ENCODE measurements at regions not wholly inside any gene's neighbourhood (a gene's known extent, or its start where the extent isn't known, plus 50 kb on each side); places are given as distances from the start of the nearest gene placed in this dataset.
"Not testable (repeated sequence)": the region's sequence is repeated elsewhere in the genome, so short reads cannot be mapped to it uniquely, and the experiment has no call there.

GRCh38 chr13:54513254-54513653 lies 1484.6 kb downstream of the OLFM4 start:
- H3K4me1 Mint-ChIP-seq, result no peaks in the 10 kb centered on the region
- H3K9me3 Mint-ChIP-seq, result peaks cover 0 to 3% (median 0%) of the 10 kb centered on the region in 7 donors
- ATAC-seq (ENCODE audit: low read depth in 2 of 2) (no peak), DNase-seq (no peak)
- no peak overlapping the region for H3K4me3 Mint-ChIP-seq
- H3K36me3 Mint-ChIP-seq, result no peaks in the 10 kb centered on the region
- no peak overlapping the region for H3K27ac Mint-ChIP-seq
- H3K27me3 Mint-ChIP-seq, result no peaks in the 10 kb centered on the region

- Mint-ChIP-seq H3K27ac (no peak overlapping the region), H3K4me3 (no peak overlapping the region), H3K36me3 (no peaks in the 10 kb centered on the region), H3K4me1 (no peaks in the 10 kb centered on the region), H3K27me3 (no peaks in the 10 kb centered on the region), H3K9me3 (peaks cover 0 to 3% (median 0%) of the 10 kb centered on the region in 7 donors)
- DNase-seq, result no peak
- no peak for ATAC-seq (ENCODE audit: low read depth in 2 of 2)
Measured at GRCh38 chr13:54536112-54536511, 1507.5 kb downstream of the OLFM4 start.

- H3K4me1 Mint-ChIP-seq, result no peaks in the 10 kb centered on the region
- no peaks in the 10 kb centered on the region for H3K36me3 Mint-ChIP-seq
- no peak for ATAC-seq (ENCODE audit: low read depth in 2 of 2)
- H3K27me3 Mint-ChIP-seq, result no peaks in the 10 kb centered on the region
- no peak overlapping the region for H3K4me3 Mint-ChIP-seq
- no peak for DNase-seq
- peaks cover 0 to 12% (median 2%) of the 10 kb centered on the region in 7 donors for H3K9me3 Mint-ChIP-seq
- H3K27ac Mint-ChIP-seq, result no peak overlapping the region
Measured at GRCh38 chr13:54563286-54563685, 1534.7 kb downstream of the OLFM4 start.

- H3K4me1 Mint-ChIP-seq; ATAC-seq (ENCODE audit: low read depth in 2 of 2); H3K27me3 Mint-ChIP-seq; H3K27ac Mint-ChIP-seq; DNase-seq; H3K36me3 Mint-ChIP-seq; H3K4me3 Mint-ChIP-seq: not testable (repeated sequence)
- peaks cover 2 to 19% (median 11%) of the 10 kb centered on the region in 7 donors for H3K9me3 Mint-ChIP-seq
Measured at GRCh38 chr13:54572037-54572436, 1543.4 kb downstream of the OLFM4 start.

- DNase-seq (no peak), ATAC-seq (ENCODE audit: low read depth in 2 of 2) (no peak)
- Mint-ChIP-seq H3K4me3 (no peak overlapping the region), H3K27ac (no peak overlapping the region), H3K4me1 (no peaks in the 10 kb centered on the region), H3K9me3 (peaks cover 2 to 16% (median 11%) of the 10 kb centered on the region in 7 donors), H3K36me3 (no peaks in the 10 kb centered on the region), H3K27me3 (no peaks in the 10 kb centered on the region)
Measured at GRCh38 chr13:54573186-54573585, 1544.6 kb downstream of the OLFM4 start.

- Mint-ChIP-seq H3K27me3 (no peaks in the 10 kb centered on the region), H3K36me3 (no peaks in the 10 kb centered on the region), H3K9me3 (peaks cover 2 to 15% (median 7%) of the 10 kb centered on the region in 7 donors), H3K4me1 (no peaks in the 10 kb centered on the region), H3K27ac (no peak overlapping the region), H3K4me3 (no peak overlapping the region)
- DNase-seq (no peak), ATAC-seq (ENCODE audit: low read depth in 2 of 2) (no peak)
Measured at GRCh38 chr13:54574791-54575190, 1546.2 kb downstream of the OLFM4 start.

GRCh38 chr13:54591540-54591939 lies 1562.9 kb downstream of the OLFM4 start:
- H3K9me3 Mint-ChIP-seq, result peaks cover 0 to 13% (median 4%) of the 10 kb centered on the region in 7 donors
- H3K4me1 Mint-ChIP-seq, result no peaks in the 10 kb centered on the region
- no peak for DNase-seq
- H3K36me3 Mint-ChIP-seq, result no peaks in the 10 kb centered on the region
- ATAC-seq (ENCODE audit: low read depth in 2 of 2), result no peak
- no peak overlapping the region for H3K27ac Mint-ChIP-seq
- no peaks in the 10 kb centered on the region for H3K27me3 Mint-ChIP-seq
- H3K4me3 Mint-ChIP-seq, result no peak overlapping the region

- H3K27ac Mint-ChIP-seq, result no peak overlapping the region
- H3K4me1 Mint-ChIP-seq, result no peaks in the 10 kb centered on the region
- no peaks in the 10 kb centered on the region for H3K27me3 Mint-ChIP-seq
- H3K9me3 Mint-ChIP-seq, result peaks cover 0 to 11% (median 4%) of the 10 kb centered on the region in 7 donors
- DNase-seq, result no peak
- no peaks in the 10 kb centered on the region for H3K36me3 Mint-ChIP-seq
- H3K4me3 Mint-ChIP-seq, result no peak overlapping the region
- ATAC-seq (ENCODE audit: low read depth in 2 of 2), result no peak
Measured at GRCh38 chr13:54592201-54592600, 1563.6 kb downstream of the OLFM4 start.

- DNase-seq, result no peak
- no peak overlapping the region for H3K27ac Mint-ChIP-seq
- no peak overlapping the region for H3K4me3 Mint-ChIP-seq
- H3K27me3 Mint-ChIP-seq, result no peaks in the 10 kb centered on the region
- H3K4me1 Mint-ChIP-seq, result no peaks in the 10 kb centered on the region
- no peaks in the 10 kb centered on the region for H3K36me3 Mint-ChIP-seq
- no peak for ATAC-seq (ENCODE audit: low read depth in 2 of 2)
- H3K9me3 Mint-ChIP-seq, result peaks cover 0 to 11% (median 4%) of the 10 kb centered on the region in 7 donors
Measured at GRCh38 chr13:54593504-54593903, 1564.9 kb downstream of the OLFM4 start.

- no peaks in the 10 kb centered on the region for H3K27me3 Mint-ChIP-seq
- no peaks in the 10 kb centered on the region for H3K4me1 Mint-ChIP-seq
- H3K27ac Mint-ChIP-seq, result no peak overlapping the region
- DNase-seq (no peak), ATAC-seq (ENCODE audit: low read depth in 2 of 2) (no peak)
- H3K36me3 Mint-ChIP-seq, result no peaks in the 10 kb centered on the region
- H3K4me3 Mint-ChIP-seq, result no peak overlapping the region
- peaks cover 2 to 17% (median 8%) of the 10 kb centered on the region in 7 donors for H3K9me3 Mint-ChIP-seq
Measured at GRCh38 chr13:54597540-54598088, 1569.0 kb downstream of the OLFM4 start.

GRCh38 chr13:54599413-54599812 lies 1570.8 kb downstream of the OLFM4 start:
- no peak overlapping the region for H3K27ac Mint-ChIP-seq
- ATAC-seq (ENCODE audit: low read depth in 2 of 2), result no peak
- peaks cover 4 to 23% (median 9%) of the 10 kb centered on the region in 7 donors for H3K9me3 Mint-ChIP-seq
- H3K27me3 Mint-ChIP-seq, result no peaks in the 10 kb centered on the region
- H3K4me1 Mint-ChIP-seq, result no peaks in the 10 kb centered on the region
- H3K4me3 Mint-ChIP-seq, result no peak overlapping the region
- H3K36me3 Mint-ChIP-seq, result no peaks in the 10 kb centered on the region
- DNase-seq, result no peak

- Mint-ChIP-seq H3K36me3 (no peaks in the 10 kb centered on the region), H3K4me3 (no peak overlapping the region), H3K4me1 (no peaks in the 10 kb centered on the region), H3K27ac (no peak overlapping the region), H3K9me3 (peaks cover 0 to 17% (median 3%) of the 10 kb centered on the region in 7 donors), H3K27me3 (no peaks in the 10 kb centered on the region)
- no peak for DNase-seq
- ATAC-seq (ENCODE audit: low read depth in 2 of 2), result no peak
Measured at GRCh38 chr13:54606944-54607343, 1578.3 kb downstream of the OLFM4 start.

- peaks cover 0 to 15% (median 3%) of the 10 kb centered on the region in 7 donors for H3K9me3 Mint-ChIP-seq
- no peaks in the 10 kb centered on the region for H3K36me3 Mint-ChIP-seq
- H3K27ac Mint-ChIP-seq, result no peak overlapping the region
- ATAC-seq (ENCODE audit: low read depth in 2 of 2) (no peak), DNase-seq (no peak)
- H3K4me1 Mint-ChIP-seq, result no peaks in the 10 kb centered on the region
- H3K4me3 Mint-ChIP-seq, result no peak overlapping the region
- H3K27me3 Mint-ChIP-seq, result no peaks in the 10 kb centered on the region
Measured at GRCh38 chr13:54607421-54607820, 1578.8 kb downstream of the OLFM4 start.

GRCh38 chr13:54611390-54611789 lies 1582.8 kb downstream of the OLFM4 start:
- H3K4me3 Mint-ChIP-seq, result no peak overlapping the region
- ATAC-seq (ENCODE audit: low read depth in 2 of 2), result no peak
- H3K27ac Mint-ChIP-seq, result no peak overlapping the region
- DNase-seq, result no peak
- no peaks in the 10 kb centered on the region for H3K36me3 Mint-ChIP-seq
- H3K27me3 Mint-ChIP-seq, result no peaks in the 10 kb centered on the region
- H3K4me1 Mint-ChIP-seq, result no peaks in the 10 kb centered on the region
- peaks cover 0 to 8% (median 0%) of the 10 kb centered on the region in 7 donors for H3K9me3 Mint-ChIP-seq

GRCh38 chr13:54614726-54615125 lies 1586.1 kb downstream of the OLFM4 start:
- DNase-seq (no peak), ATAC-seq (ENCODE audit: low read depth in 2 of 2) (no peak)
- no peaks in the 10 kb centered on the region for H3K36me3 Mint-ChIP-seq

More at GRCh38 chr13:54614726-54615125, 1586.1 kb downstream of the OLFM4 start:
- no peaks in the 10 kb centered on the region for H3K4me1 Mint-ChIP-seq
- peaks cover 0 to 8% (median 1%) of the 10 kb centered on the region in 7 donors for H3K9me3 Mint-ChIP-seq
- H3K4me3 Mint-ChIP-seq, result no peak overlapping the region
- no peak overlapping the region for H3K27ac Mint-ChIP-seq
- H3K27me3 Mint-ChIP-seq, result no peaks in the 10 kb centered on the region

Measured in naive B cell (primary cell).